ENCODE measurements at regions not wholly inside any gene's neighbourhood (a gene's known extent, or its start where the extent isn't known, plus 50 kb on each side); places are given as distances from the start of the nearest gene placed in this dataset.

DNA sequence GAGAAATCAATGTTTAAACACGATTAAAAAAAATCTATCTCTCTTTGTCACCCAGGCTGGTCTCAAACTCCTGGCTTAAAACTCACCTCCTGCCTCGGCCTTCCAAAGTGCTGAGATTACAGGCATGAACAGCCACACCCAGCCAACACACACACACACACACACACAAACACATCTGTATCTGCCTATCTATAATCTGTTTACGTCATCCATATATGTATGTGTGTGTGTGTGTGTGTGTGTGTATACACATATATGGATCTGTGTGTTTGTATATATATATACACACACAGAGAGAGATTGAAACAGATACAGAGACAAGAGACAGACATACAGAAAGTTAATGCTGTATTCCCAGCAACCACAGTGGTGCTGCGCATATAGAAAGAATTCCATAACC lies 497.1 kb downstream of the DSC3 start:
- Histone ChIP-seq H3K4me1 (ENCODE audit: control insufficient read depth in 1 of 2, insufficient read depth in 2 of 2, low read length in 2 of 2) (no peaks in the 10 kb centered on the region), H3K9me3 (ENCODE audit: insufficient read depth, low read depth, low read length) (no peaks in the 10 kb centered on the region), H2AK5ac (ENCODE audit: low read length) (no peak overlapping the region), H2AFZ (ENCODE audit: insufficient read depth, low read length, poor library complexity) (no peak overlapping the region), H2BK120ac (ENCODE audit: insufficient read depth, low read length, poor library complexity) (no peak overlapping the region), H4K91ac (ENCODE audit: low read depth, low read length) (no peak overlapping the region), H3K23ac (ENCODE audit: low read length) (no peak overlapping the region), H3K79me2 (ENCODE audit: control insufficient read depth, insufficient read depth, low read length, poor library complexity) (no peaks in the 10 kb centered on the region), H3K9ac (ENCODE audit: low read length) (no peak overlapping the region), H3K14ac (ENCODE audit: low read length) (no peak overlapping the region), H3K36me3 (ENCODE audit: control insufficient read depth in 1 of 2, insufficient read depth in 2 of 2, low read length in 2 of 2) (no peaks in the 10 kb centered on the region), H3K27ac (ENCODE audit: low read depth, low read length) (no peak overlapping the region), H2BK5ac (ENCODE audit: low read depth, low read length, poor library complexity) (no peak overlapping the region), H4K8ac (ENCODE audit: low read depth, low read length) (no peak overlapping the region), H3K4me2 (ENCODE audit: low read length) (no peak overlapping the region), H3K79me1 (ENCODE audit: low read length) (no peaks in the 10 kb centered on the region), H3K27me3 (ENCODE audit: insufficient read depth, low read length) (no peaks in the 10 kb centered on the region), H3K4ac (ENCODE audit: low read depth, low read length) (no peak overlapping the region), H3K4me3 (ENCODE audit: low read depth, low read length) (no peak overlapping the region), H2BK12ac (ENCODE audit: low read length) (no peak overlapping the region), H3K18ac (ENCODE audit: low read length) (no peak overlapping the region), H4K12ac (ENCODE audit: low read depth, low read length) (no peak overlapping the region)
- no CpG with 5 or more reads among the region's 4 CpGs for WGBS (ENCODE audit: extremely low coverage, insufficient coverage, insufficient read length)
- DNase-seq: no peak

DNA sequence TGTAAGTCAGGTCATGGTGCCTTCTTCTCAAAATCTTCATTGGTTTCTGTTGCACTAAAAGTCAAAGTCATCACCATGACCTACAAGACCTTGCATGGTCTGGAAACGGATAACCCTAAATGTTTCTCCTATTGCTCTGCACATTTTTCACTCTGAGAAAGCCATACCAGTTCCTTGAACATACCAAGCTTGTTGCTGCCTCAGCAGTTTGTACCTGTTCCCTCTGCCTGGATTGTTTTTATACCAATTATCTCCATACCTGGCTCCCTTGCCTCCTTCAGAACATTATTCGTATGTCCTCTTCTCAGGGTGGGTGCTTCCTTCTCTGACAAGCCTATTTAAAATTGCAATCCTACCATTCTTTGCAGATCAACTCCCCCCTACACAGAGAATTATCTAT lies 498.4 kb downstream of the DSC3 start:
- Histone ChIP-seq H2BK5ac (ENCODE audit: low read depth, low read length, poor library complexity) (no peak overlapping the region), H4K91ac (ENCODE audit: low read depth, low read length) (no peak overlapping the region), H3K4ac (ENCODE audit: low read depth, low read length) (no peak overlapping the region), H2AFZ (ENCODE audit: insufficient read depth, low read length, poor library complexity) (no peak overlapping the region), H2AK5ac (ENCODE audit: low read length) (no peak overlapping the region), H3K9me3 (ENCODE audit: insufficient read depth, low read depth, low read length) (no peaks in the 10 kb centered on the region), H3K4me1 (ENCODE audit: control insufficient read depth in 1 of 2, insufficient read depth in 2 of 2, low read length in 2 of 2) (no peaks in the 10 kb centered on the region), H3K4me2 (ENCODE audit: low read length) (no peak overlapping the region), H3K79me1 (ENCODE audit: low read length) (no peaks in the 10 kb centered on the region), H3K27me3 (ENCODE audit: insufficient read depth, low read length) (no peaks in the 10 kb centered on the region), H3K27ac (ENCODE audit: low read depth, low read length) (no peak overlapping the region), H4K12ac (ENCODE audit: low read depth, low read length) (no peak overlapping the region), H2BK120ac (ENCODE audit: insufficient read depth, low read length, poor library complexity) (no peak overlapping the region), H3K36me3 (ENCODE audit: control insufficient read depth in 1 of 2, insufficient read depth in 2 of 2, low read length in 2 of 2) (no peaks in the 10 kb centered on the region), H3K18ac (ENCODE audit: low read length) (no peak overlapping the region), H3K79me2 (ENCODE audit: control insufficient read depth, insufficient read depth, low read length, poor library complexity) (no peaks in the 10 kb centered on the region), H3K23ac (ENCODE audit: low read length) (no peak overlapping the region), H4K8ac (ENCODE audit: low read depth, low read length) (no peak overlapping the region), H2BK12ac (ENCODE audit: low read length) (no peak overlapping the region), H3K4me3 (ENCODE audit: low read depth, low read length) (no peak overlapping the region), H3K9ac (ENCODE audit: low read length) (no peak overlapping the region), H3K14ac (ENCODE audit: low read length) (no peak overlapping the region)
- DNase-seq: no peak
- WGBS (ENCODE audit: extremely low coverage, insufficient coverage, insufficient read length): no CpG with 5 or more reads among the region's 2 CpGs

- Histone ChIP-seq H4K8ac (ENCODE audit: low read depth, low read length) (no peak overlapping the region), H3K4me3 (ENCODE audit: low read depth, low read length) (no peak overlapping the region), H2AFZ (ENCODE audit: insufficient read depth, low read length, poor library complexity) (no peak overlapping the region), H3K4me2 (ENCODE audit: low read length) (no peak overlapping the region), H3K36me3 (ENCODE audit: control insufficient read depth in 1 of 2, insufficient read depth in 2 of 2, low read length in 2 of 2) (no peaks in the 10 kb centered on the region), H3K14ac (ENCODE audit: low read length) (no peak overlapping the region), H3K27ac (ENCODE audit: low read depth, low read length) (no peak overlapping the region), H3K18ac (ENCODE audit: low read length) (no peak overlapping the region), H4K91ac (ENCODE audit: low read depth, low read length) (no peak overlapping the region), H4K12ac (ENCODE audit: low read depth, low read length) (no peak overlapping the region), H2BK12ac (ENCODE audit: low read length) (no peak overlapping the region), H3K4me1 (ENCODE audit: control insufficient read depth in 1 of 2, insufficient read depth in 2 of 2, low read length in 2 of 2) (no peaks in the 10 kb centered on the region), H3K79me1 (ENCODE audit: low read length) (no peaks in the 10 kb centered on the region), H2AK5ac (ENCODE audit: low read length) (no peak overlapping the region), H3K4ac (ENCODE audit: low read depth, low read length) (no peak overlapping the region), H3K27me3 (ENCODE audit: insufficient read depth, low read length) (no peaks in the 10 kb centered on the region), H3K79me2 (ENCODE audit: control insufficient read depth, insufficient read depth, low read length, poor library complexity) (no peaks in the 10 kb centered on the region), H3K9me3 (ENCODE audit: insufficient read depth, low read depth, low read length) (no peaks in the 10 kb centered on the region), H2BK5ac (ENCODE audit: low read depth, low read length, poor library complexity) (no peak overlapping the region), H2BK120ac (ENCODE audit: insufficient read depth, low read length, poor library complexity) (no peak overlapping the region), H3K23ac (ENCODE audit: low read length) (no peak overlapping the region), H3K9ac (ENCODE audit: low read length) (no peak overlapping the region)
- DNase-seq: no peak
- no CpG with 5 or more reads among the region's 1 CpG for WGBS (ENCODE audit: extremely low coverage, insufficient coverage, insufficient read length)
Observed at GRCh38 chr18:30533716-30534115, 508.8 kb downstream of the DSC3 start.

- Histone ChIP-seq H2AK5ac (ENCODE audit: low read length) (no peak overlapping the region), H3K36me3 (ENCODE audit: control insufficient read depth in 1 of 2, insufficient read depth in 2 of 2, low read length in 2 of 2) (no peaks in the 10 kb centered on the region), H2BK5ac (ENCODE audit: low read depth, low read length, poor library complexity) (no peak overlapping the region), H3K4me1 (ENCODE audit: control insufficient read depth in 1 of 2, insufficient read depth in 2 of 2, low read length in 2 of 2) (no peaks in the 10 kb centered on the region), H3K23ac (ENCODE audit: low read length) (no peak overlapping the region), H2AFZ (ENCODE audit: insufficient read depth, low read length, poor library complexity) (no peak overlapping the region), H3K18ac (ENCODE audit: low read length) (no peak overlapping the region), H3K4me3 (ENCODE audit: low read depth, low read length) (no peak overlapping the region), H3K4me2 (ENCODE audit: low read length) (no peak overlapping the region), H3K9me3 (ENCODE audit: insufficient read depth, low read depth, low read length) (no peaks in the 10 kb centered on the region), H2BK120ac (ENCODE audit: insufficient read depth, low read length, poor library complexity) (no peak overlapping the region), H3K27me3 (ENCODE audit: insufficient read depth, low read length) (no peaks in the 10 kb centered on the region), H3K4ac (ENCODE audit: low read depth, low read length) (no peak overlapping the region), H3K79me2 (ENCODE audit: control insufficient read depth, insufficient read depth, low read length, poor library complexity) (no peaks in the 10 kb centered on the region), H3K27ac (ENCODE audit: low read depth, low read length) (no peak overlapping the region), H3K14ac (ENCODE audit: low read length) (no peak overlapping the region), H2BK12ac (ENCODE audit: low read length) (no peak overlapping the region), H3K9ac (ENCODE audit: low read length) (no peak overlapping the region), H3K79me1 (ENCODE audit: low read length) (no peaks in the 10 kb centered on the region), H4K8ac (ENCODE audit: low read depth, low read length) (no peak overlapping the region), H4K12ac (ENCODE audit: low read depth, low read length) (no peak overlapping the region), H4K91ac (ENCODE audit: low read depth, low read length) (no peak overlapping the region)
- DNase-seq: no peak
- WGBS (ENCODE audit: extremely low coverage, insufficient coverage, insufficient read length): no CpG with 5 or more reads among the region's 1 CpG
Observed at GRCh38 chr18:30527917-30528316, 514.6 kb downstream of the DSC3 start.
